ENCODE measurements at regions not wholly inside any gene's neighbourhood (a gene's known extent, or its start where the extent isn't known, plus 50 kb on each side); places are given as distances from the start of the nearest gene placed in this dataset.

GRCh38 chr7:51705701-51706100, 389.1 kb upstream of the COBL start:
- TF ChIP-seq, protein P1, sequence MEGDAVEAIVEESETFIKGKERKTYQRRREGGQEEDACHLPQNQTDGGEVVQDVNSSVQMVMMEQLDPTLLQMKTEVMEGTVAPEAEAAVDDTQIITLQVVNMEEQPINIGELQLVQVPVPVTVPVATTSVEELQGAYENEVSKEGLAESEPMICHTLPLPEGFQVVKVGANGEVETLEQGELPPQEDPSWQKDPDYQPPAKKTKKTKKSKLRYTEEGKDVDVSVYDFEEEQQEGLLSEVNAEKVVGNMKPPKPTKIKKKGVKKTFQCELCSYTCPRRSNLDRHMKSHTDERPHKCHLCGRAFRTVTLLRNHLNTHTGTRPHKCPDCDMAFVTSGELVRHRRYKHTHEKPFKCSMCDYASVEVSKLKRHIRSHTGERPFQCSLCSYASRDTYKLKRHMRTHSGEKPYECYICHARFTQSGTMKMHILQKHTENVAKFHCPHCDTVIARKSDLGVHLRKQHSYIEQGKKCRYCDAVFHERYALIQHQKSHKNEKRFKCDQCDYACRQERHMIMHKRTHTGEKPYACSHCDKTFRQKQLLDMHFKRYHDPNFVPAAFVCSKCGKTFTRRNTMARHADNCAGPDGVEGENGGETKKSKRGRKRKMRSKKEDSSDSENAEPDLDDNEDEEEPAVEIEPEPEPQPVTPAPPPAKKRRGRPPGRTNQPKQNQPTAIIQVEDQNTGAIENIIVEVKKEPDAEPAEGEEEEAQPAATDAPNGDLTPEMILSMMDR (conservative IDR thresholded peaks at IDR 0.05): no peak
- TF ChIP-seq EZH2 (IDR thresholded peaks at IDR 0.05; ENCODE audit: low read depth): no peak
